HG03066 (cell line): ENCODE measurements at regions not wholly inside any gene's neighbourhood (a gene's known extent, or its start where the extent isn't known, plus 50 kb on each side); places are given as distances from the start of the nearest gene placed in this dataset.

Experiments
- ATAC-seq: cut with Tn5 transposase; IDR thresholded peaks from one replicate; pipeline ENCODE4 v1.9.1; 2021; ENCODE audit warnings: low read depth; ENCODE audit not compliant: unreplicated experiment

DNA sequence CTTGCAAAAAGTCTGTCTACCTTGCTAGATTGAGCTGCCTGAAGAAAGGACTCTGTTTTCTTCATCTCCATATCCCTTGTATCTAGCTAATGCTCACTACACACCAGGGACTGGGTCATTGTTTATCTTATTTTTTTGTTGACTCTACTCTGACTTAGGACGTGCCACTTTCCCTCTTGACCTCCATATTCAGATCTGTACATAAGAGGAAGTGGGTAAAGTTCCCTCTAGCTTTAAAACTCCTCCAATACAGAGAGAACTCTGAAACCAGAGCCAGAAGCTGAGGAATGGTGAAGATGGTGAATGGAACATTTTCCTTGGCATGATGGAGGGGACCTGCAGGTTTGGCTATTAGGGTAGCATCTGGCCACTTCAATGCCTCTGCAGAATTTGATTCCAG, 2026.1 kb upstream of the TENM3 start:
- ATAC-seq = no peak

DNA sequence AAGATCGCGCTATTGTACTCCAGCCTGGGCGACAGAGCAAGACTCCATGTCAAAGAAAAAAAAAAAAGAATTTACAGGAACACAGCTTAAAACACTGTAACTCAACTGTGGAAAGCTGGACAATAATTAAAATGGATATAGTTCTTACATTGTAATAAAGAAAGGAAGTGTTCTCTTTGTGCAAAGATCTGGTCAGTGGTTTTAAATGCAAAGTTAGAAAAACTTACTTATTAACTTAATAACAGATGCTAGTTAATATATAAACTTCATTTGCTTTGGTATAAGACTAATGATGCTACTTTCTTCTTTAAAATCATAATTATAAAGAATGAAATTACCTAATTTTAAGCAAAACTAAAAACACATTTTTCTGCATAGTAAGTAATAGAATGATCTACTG, 2024.1 kb upstream of the TENM3 start:
- ATAC-seq = no peak

DNA sequence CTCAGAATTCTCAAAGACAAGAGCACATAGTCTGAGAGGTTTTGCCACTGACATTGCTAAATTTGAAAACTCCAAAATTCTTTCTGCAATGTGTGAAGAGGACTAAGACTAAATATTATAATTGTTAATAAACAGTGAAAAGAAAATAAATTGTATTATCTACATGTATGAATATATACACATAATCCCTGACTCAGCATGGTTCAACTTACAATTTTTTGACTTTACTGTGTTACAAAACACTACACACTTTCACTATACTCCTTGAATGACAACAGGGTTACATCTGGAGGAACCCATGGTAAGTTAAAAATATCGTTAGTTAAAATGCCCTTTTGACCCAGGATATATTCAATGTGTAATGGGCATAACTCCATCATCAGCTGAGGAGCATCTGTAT, 2017.2 kb upstream of the TENM3 start:
- no peak for ATAC-seq

DNA sequence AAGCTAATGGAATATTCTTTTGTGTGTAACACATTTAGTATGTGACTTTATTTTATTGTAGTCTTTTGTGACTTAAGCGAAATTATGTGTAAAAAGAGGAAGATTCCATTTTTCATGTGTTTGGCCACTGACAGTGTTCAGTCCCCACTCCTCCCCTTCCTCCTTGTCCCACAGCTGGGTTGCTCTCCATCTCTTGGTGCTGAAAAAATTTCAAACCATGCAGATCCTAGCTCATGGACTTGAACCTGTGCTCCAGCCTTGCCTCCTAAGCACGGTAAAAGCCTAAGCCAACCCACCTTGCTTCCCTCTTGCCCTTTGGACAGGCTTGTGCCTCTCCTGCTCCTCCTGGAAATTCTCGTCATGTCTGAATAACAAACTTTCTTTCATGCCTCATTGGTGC, 2008.5 kb upstream of the TENM3 start:
- ATAC-seq = no peak

DNA sequence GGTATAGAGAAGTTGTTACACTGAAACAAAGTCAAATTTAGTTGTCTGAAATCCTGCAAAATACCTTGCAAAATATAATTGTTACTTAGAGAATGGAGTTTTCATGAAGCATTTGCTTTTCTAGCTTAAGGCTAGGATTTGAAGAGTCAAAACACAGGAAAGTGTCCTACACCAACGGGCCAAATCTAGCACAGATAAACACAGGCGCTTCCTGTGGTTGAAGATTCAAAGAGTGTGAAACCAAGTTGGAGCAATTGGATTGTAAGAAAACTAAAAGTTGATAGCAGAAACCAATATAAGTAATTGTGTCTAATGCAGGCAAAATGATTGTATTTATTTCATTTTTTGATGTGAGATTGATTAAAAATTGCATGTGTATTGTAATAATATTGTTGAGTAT, 2002.5 kb upstream of the TENM3 start:
- ATAC-seq = no peak

DNA sequence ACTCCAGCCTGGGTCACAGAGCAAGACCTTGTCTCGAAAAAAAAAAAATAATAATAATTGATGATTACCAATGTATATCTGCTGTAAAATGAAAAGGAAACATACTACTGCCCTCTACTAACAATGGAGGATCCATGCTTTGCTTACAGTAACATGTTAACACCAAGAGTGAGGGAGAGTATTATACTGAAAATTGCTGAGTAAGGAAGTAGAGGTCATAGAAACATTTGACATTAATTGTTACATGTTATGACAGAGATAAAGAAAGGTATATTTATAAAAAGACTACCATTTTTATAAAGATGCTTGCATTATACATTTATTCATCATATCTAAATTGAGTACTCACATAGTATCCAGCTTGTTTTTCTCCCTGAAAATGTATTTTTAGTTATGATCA, 1989.8 kb upstream of the TENM3 start:
- no peak for ATAC-seq

DNA sequence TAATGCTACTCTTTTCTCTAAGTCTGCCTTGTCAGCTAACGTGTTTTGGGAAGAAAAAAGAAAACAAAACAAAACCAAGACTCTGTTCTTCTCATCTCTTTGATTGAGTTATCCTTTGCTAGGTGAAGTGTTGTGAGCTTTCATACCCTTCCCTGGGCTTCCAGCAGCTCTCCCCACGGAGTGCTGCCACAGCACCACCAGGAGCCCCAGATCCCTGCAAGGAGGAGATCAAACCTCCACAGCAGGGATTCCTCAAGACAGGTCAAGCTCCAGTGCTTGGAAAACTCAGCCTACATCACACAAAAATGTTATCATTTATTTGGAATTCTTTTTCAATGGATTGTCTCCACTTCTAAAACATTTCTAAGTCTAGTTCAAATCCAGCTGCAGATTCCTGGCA, 1981.9 kb upstream of the TENM3 start:
- no peak for ATAC-seq

DNA sequence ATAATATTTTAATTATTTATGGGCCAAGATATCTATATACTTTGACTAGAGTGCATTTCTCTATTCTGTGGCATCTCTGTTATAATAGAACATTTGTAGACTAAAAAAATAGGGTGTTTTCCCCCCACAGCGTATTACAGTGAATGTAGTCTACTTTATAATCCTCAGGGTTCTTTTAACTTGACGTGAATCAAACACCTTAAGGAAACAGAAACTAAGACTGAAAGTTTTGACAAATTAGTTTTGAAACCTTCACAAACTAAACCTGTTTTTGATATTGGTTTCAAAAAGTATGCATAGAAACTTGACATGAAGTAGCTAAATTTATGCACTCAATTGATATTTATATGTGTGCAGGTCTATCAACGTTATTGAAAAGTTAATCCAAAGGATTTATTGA, 1963.1 kb upstream of the TENM3 start:
- peak; percentile 67 for ATAC-seq

DNA sequence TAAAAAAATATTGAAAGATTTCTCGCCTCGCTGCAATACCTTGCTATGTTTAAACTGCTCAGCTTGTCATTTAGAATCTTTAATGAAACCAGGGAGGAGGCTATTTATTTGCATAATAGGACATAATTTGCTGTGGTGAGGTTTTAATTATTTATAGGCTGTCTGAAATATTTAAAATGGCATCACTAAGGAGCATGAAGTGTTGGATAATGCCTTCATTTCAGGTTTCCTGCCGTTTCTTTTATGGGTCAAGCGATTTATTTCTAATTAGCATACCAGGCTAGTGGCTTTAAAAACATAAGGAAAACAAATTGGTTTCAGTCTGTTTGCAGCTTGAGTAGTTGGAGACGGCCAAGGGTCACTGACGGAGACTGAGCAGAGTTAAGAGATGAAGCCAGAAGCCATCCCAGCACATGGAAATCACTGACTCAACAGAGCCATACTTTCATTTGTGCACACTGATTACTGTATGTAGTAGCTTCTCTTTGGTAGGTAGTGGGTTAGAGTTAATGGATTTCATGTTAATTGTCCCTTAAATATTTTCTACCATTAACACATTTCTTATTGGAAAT, 1962.4 kb upstream of the TENM3 start:
- no peak for ATAC-seq

DNA sequence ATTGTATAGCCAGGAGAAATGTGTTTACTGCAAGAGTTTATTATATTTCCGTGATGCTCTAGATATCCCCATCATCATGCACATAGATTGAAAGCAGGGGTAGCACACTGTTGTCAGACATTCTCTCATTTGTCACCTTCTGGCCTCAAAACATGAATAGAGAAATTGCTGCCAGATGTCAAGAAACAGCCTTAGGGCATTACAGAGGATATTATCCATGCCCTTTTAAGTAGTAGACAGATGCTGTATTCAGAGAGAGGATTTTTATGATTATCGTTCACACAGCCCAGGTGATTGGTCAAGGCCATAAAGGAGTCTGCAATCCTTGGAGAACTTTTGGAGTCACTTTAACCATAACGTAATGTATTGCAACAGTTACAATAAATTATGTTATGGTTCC, 1961.5 kb upstream of the TENM3 start:
- no peak for ATAC-seq

DNA sequence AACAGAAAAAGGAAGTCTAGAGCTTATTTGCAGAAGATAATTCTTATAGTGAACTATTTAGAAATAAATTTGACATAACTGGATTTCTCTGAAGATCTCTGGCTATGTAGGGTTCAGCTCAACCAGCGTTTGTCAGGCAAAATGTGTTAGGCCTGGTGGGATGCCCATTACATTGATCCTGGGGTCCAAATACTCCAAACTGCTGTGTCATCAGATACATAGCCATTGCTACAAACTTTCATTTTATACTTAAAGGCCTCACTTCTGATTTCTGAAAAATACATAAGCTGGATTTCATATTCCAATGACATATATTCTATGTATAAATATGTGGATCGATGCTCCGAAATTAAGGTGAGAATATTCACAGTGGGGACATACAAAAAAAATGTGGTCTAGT, 1958.9 kb upstream of the TENM3 start:
- ATAC-seq = no peak

DNA sequence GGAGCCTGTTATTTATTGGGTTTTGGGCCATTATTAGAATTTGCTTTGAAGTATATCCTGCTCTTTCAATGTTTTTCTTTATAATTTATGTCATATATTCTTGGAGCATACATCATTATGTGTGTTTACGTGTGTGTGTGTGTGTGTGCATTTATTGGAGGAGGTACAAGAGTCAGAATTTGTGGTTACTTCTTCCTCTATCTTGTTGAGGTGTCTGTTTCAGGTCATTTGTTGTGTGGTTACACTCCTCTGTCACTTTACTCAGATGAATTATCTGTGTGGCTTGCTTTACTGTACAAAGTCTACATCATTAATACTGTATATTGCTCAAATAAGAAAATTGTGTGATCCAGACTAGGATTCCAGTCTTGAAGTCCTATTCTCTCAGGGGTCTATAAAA, 1957.4 kb upstream of the TENM3 start:
- ATAC-seq = peak; percentile 61

DNA sequence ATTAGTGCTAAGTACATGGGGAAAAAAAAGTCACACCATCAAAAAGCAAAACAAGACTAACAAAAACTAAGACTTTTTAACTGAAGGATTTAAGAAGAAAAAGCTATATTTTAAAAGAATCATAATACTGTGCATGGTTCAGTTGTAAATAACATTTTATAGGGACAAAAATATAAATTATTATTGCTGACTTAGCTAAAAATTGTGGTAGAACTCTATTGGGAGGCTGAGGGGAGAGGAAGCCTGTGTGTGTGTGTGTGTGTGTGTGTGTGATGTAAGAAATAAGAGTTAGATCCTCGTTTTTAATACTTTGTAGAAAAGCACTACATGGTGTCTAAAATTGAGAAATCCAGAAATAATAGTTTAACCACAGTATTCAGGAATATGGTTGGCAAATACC, 1950.9 kb upstream of the TENM3 start:
- no peak for ATAC-seq

DNA sequence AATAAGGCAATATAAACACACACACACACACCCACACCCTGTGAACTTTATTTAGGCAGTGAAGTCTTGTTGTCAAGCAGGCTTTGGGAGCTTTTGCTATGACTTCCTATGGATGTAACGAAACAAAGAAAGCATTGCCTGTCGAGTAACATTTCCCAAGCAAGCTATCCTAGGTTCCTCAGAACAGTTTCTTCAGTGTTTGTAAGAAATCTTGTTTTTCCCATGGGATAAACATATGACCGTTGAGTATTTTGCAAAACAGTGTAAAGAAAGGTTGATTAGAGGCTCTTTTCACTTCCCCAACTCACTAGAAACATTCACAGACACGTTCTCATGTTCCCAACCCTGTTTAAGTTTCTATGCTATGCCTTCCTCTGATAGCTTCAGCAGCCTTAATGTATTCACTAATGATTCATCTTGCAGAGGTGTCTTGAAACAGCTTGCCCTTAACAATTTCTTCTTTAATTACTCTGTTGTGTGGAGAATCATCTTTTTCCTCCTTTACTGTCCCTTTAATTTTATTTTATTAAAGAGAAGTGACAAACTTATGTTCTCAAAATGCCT, 1947.1 kb upstream of the TENM3 start:
- ATAC-seq = no peak

DNA sequence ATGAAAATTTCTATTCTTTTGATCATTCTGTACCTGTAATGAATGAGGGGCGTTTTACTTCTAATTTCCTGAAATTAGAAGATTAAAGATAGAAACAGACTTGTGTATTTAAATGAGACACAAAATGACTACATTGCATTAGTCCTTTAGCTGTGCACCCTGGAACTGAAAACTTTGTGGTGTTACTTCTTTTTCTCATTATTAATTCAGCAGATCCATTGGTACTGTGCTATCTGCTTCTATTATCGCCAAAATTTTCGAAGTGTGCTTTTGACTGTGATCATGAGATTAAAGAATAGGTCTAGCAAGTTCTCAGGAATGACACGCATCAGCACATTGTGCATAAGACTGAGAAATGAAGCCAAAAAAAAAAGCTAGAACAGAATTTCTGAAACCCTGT, 1938.9 kb upstream of the TENM3 start:
- no peak for ATAC-seq

DNA sequence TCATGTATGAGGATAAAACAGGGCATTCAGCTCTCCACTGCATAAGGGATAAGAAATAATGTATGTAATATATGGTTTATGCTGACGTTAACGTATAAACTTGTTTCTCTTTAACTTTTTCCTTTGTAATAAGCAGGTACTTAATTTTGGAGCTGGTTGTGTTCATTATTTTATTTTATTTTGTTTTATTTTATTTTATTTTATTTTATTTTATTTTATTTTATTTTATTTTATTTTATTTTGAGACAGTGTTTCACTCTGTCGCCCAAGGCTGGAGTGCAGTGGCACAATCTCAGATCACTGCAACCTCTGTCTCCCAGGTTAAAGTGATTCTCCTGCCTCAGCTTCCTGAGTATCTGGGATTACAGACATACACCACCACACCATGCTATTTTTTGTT, 1932.6 kb upstream of the TENM3 start:
- no peak for ATAC-seq

DNA sequence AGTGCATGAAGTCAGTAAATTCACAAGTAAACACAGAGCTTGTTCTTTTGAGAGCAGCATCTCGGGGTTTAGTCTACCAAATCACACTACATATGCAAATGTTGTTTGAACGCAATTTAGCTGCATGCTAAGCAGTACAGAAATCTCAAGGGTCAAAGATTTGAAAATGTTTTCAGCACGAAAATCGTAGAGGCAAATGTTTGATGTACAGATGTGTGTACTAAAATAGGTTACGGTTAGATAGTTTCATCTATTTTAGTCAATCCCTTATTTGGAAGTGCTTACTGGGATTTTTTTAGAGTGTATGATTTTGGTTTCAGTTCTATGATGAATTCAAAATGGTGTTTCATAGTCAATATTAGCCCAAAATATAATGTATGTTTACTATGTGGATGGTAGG, 1928.2 kb upstream of the TENM3 start:
- ATAC-seq = no peak

DNA sequence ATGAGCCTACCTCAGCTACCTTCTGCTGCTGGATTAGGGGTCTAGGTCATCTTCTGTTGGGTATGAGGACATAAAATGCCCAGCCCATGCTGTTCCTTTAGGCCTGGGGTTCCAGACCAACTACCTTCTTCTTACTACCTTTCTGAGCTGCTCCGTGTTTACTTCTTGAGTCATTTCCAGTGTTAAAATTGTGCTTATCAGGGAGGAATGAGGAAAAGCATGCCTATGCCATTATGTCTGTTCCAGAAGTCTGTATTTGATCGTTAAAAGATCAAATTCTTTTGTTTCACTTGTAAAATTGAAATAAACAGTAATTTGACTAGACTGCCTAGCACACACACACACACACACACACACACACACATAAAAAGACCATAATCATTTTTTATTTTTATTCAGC, 1912.7 kb upstream of the TENM3 start:
- no peak for ATAC-seq

DNA sequence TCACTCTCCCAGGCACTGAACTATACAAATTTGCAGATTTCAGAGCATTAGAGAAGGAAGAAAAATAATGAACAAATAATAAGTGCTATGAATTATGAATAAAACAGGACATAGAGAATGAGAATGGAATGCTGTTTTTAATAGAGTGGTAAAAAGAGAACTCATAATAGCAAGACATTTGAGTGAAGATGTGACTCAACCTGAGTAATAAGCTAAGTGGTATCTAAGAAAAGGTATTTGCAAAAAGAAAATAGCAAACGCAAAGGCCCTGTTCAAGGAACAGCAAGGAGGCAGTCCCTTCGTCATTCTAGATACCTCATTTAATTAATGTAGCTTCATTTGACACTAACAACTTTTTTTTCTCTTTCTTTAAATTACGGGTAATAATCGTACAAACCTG, 1910.0 kb upstream of the TENM3 start:
- no peak for ATAC-seq

DNA sequence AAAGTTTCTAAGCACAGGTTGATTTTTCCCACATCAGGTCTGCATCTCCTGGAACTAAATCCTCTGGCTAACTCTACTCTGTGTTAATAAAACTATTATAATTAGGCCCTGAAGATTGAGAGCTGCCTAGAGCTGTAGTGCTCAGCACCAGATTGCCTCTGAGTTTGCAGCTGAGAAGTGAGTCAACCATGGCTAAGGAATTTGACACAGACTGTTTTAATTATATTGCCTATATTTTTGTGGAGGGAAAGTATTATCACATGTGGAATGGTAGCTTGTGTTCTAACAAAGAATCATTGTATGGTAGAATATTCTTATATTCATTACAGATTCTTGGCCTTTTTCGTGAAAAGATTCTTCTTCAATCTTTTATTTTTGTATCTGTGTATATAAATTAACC, 1907.6 kb upstream of the TENM3 start:
- ATAC-seq = no peak

DNA sequence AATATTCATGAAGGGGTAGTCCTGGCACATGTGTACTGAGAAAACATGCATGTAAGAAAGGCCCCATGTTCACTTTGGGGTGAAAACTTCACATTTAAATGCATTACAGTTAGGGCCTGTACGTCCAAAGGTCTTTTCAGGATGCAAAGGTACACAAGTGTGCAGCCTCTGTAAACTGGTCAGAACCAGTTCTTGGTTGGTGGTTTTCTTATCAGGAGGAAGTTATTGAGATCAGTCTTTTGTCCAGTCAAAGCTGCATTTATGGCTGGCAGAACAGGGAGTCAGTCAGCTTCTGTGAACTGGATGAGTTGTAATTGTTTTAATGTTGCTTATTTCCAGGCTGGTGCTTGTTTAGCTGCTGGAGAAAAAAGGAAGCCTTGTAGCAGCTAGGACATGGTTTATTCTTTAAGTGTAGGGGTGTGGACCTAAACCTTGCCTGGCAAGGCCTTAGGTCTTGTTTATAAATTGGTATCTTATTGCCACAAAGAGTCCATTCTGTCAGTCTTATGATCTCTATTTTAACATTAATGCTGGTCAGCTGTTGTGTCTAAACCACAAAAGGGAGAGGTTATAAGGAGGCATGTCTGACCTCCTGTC, 1906.6 kb upstream of the TENM3 start:
- ATAC-seq = no peak

DNA sequence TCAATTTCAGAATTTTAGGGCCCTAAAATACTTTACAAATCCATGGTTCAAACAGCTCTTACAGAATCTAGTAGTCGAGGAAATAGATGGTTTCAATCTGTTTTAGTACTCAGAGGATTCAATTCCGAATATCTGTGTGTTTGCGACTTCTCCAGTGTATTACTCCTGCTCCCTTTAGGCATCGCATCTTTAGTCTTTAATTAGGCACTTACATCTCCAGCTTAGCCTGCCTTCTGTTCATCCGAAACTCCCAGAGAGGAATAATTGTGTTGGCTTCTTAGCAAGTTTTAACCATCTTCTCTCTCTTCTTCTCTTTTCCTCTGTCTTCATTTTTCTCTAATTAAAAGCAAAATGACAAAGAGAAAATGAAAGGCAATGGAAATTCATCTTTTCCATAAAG, 1901.3 kb upstream of the TENM3 start:
- no peak for ATAC-seq

DNA sequence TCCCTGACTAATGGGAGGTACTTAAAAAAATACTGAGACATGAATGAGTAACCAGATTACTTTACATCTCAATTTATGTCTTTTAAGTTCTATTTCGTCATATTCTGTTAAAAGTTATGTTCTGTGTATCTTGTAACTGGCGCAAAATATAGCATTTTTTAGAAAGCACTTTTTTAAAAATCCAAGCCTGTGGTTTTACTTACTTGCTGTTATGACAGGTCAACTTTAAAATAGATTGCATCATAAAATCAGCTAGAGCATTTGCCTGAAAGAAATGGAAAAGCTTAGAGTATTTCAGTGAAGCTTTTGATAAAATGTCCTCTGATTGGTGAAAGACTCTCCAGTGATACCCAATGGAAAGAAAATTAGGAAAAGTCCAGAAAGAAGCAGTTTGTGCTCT, 1892.3 kb upstream of the TENM3 start:
- no peak for ATAC-seq
